GM12878 (cell line): ENCODE measurements at regions not wholly inside any gene's neighbourhood (a gene's known extent, or its start where the extent isn't known, plus 50 kb on each side); places are given as distances from the start of the nearest gene placed in this dataset.
"Not testable (repeated sequence)": the region's sequence is repeated elsewhere in the genome, so short reads cannot be mapped to it uniquely, and the experiment has no call there.

Source experiments
- ATAC-seq: fragments of 200-7000 bp; cut with Tn5 transposase; 3 replicates; pipeline ENCODE4 v1.9.1; 2020; ENCODE audit warnings: mild to moderate bottlenecking, moderate library complexity
- BruUV-seq: library from RNA; stranded (reverse); fragments of 400-500 nt; replicated peaks from 2 replicates; lab custom pipeline; 2021; lab: Mats Ljungman, UMichigan
- CTCF ChIA-PET: fragments of 300-600 bp; sonication (Branson Sonifier 250); formaldehyde crosslinking; extraction: SDS; loops from one replicate; lab custom pipeline; 2021; ENCODE audit warnings: inconsistent platforms; lab: Yijun Ruan, JAX
- POLR2A ChIA-PET: fragments of 350-600 bp; formaldehyde crosslinking; extraction: SDS; loops from one replicate; lab custom pipeline; 2021; ENCODE audit warnings: inconsistent platforms; lab: Charles Lee
- RAD21 ChIA-PET: fragments of 300-600 bp; sonication (Branson Sonifier 250); formaldehyde crosslinking; loops from one replicate; lab custom pipeline; 2023; ENCODE audit warnings: antibody characterized with exemption; ENCODE audit not compliant: unreplicated experiment; lab: Charles Lee
- SMC1A ChIA-PET: fragments of 300-600 bp; sonication (Branson Sonifier 250); formaldehyde crosslinking; loops from one replicate; lab custom pipeline; 2023; ENCODE audit not compliant: unreplicated experiment, uncharacterized antibody; lab: Charles Lee
- DNase-seq: peaks from one replicate; pipeline ENCODE4 v3.0.0-alpha.2; 2011; ENCODE audit warnings: low read depth, low spot score
- FAIRE-seq: peaks from 3 replicates; lab custom pipeline; 2011; peaks lifted over from hg19 to GRCh38; lab: Jason Lieb, UNC
- H2AFZ ChIP-seq: 2 replicates; pipeline ENCODE4 v1.6.0; 2011; ENCODE audit warnings: low read depth, low read length, control low read depth; ENCODE audit not compliant: control insufficient read depth
- H3K27ac ChIP-seq: 2 replicates; pipeline ENCODE4 v1.5.1; 2011; ENCODE audit warnings: control low read depth; ENCODE audit not compliant: control insufficient read depth, insufficient read depth
- H3K27me3 ChIP-seq, 2 experiments: replicated peaks in 1 of 2; 2 replicates each; pipeline versions ENCODE4 v1.6.0 to v1.6.1; 2011; ENCODE audit warnings: low read length in 1 of 2; ENCODE audit not compliant: control insufficient read depth in 2 of 2, insufficient read depth in 2 of 2
- H3K36me3 ChIP-seq, 2 experiments: 2 replicates each; pipeline ENCODE4 v1.5.1; 2011; ENCODE audit warnings: low read length in 1 of 2; ENCODE audit not compliant: control insufficient read depth in 2 of 2, insufficient read depth in 2 of 2
- H3K4me1 ChIP-seq: 2 replicates; pipeline ENCODE4 v1.6.1; 2011; ENCODE audit warnings: mild to moderate bottlenecking, low read length, moderate library complexity, mixed read lengths; ENCODE audit not compliant: control insufficient read depth, insufficient read depth
- H3K4me2 ChIP-seq: 2 replicates; pipeline ENCODE4 v1.6.0; 2011; ENCODE audit warnings: control low read depth; ENCODE audit not compliant: control insufficient read depth, insufficient read depth
- H3K4me3 ChIP-seq: fragments of 200-600 bp; sonication (generic); 2 replicates; pipeline ENCODE4 v1.5.1; 2016
- H3K79me2 ChIP-seq: 2 replicates; pipeline ENCODE4 v1.6.0; 2011; ENCODE audit warnings: low read length; ENCODE audit not compliant: control insufficient read depth, insufficient read depth
- H3K9ac ChIP-seq: 2 replicates; pipeline ENCODE4 v1.8.0; 2011; ENCODE audit warnings: low read length, control low read depth, mixed read lengths; ENCODE audit not compliant: control insufficient read depth, insufficient read depth
- H3K9me3 ChIP-seq: replicated peaks from 3 replicates; pipeline ENCODE4 v1.5.1; 2011; ENCODE audit warnings: mild to moderate bottlenecking, low read length; ENCODE audit not compliant: control insufficient read depth, insufficient read depth
- H4K20me1 ChIP-seq: 2 replicates; pipeline ENCODE4 v1.6.0; 2011; ENCODE audit not compliant: control insufficient read depth, insufficient read depth
- HCFC1 ChIP-seq: fragments of 150-350 bp; IDR thresholded peaks from 2 replicates; pipeline ENCODE4 v1.6.1; 2014; ENCODE audit warnings: low read length
- KAT2A ChIP-seq: conservative IDR thresholded peaks from 2 replicates; pipeline ENCODE4 v1.6.1; 2011; ENCODE audit warnings: low read depth, low read length; ENCODE audit not compliant: control insufficient read depth
- MYB ChIP-seq: fragments of 150-350 bp; IDR thresholded peaks from 2 replicates; pipeline ENCODE4 v1.6.1; 2014; ENCODE audit warnings: mild to moderate bottlenecking, low read depth, low read length, borderline replicate concordance
- RFX5 ChIP-seq: IDR thresholded peaks from 2 replicates; pipeline ENCODE4 v1.6.1; 2011; ENCODE audit warnings: low read depth, low read length, improper control_type of control experiment
- SMARCA5 ChIP-seq: fragments of 450-650 bp; IDR thresholded peaks from 2 replicates; pipeline ENCODE4 v1.6.1; 2017; ENCODE audit warnings: mild to moderate bottlenecking
- SMC3 ChIP-seq: IDR thresholded peaks from 2 replicates; pipeline ENCODE4 v1.6.1; 2011; ENCODE audit warnings: low read length, improper control_type of control experiment, borderline replicate concordance
- ZBED1 ChIP-seq: IDR thresholded peaks from 2 replicates; pipeline ENCODE4 v1.6.1; 2016; ENCODE audit warnings: borderline replicate concordance
- ZBTB11 ChIP-seq: fragments of 450-650 bp; formaldehyde crosslinking; IDR thresholded peaks from 2 replicates; pipeline ENCODE4 v1.5.0; 2022; ENCODE audit warnings: mild to moderate bottlenecking, missing genetic modification characterization
- ZNF217 ChIP-seq: fragments of 450-650 bp; IDR thresholded peaks from 2 replicates; pipeline ENCODE4 v1.6.1; 2017; ENCODE audit warnings: antibody characterized with exemption, mild to moderate bottlenecking
- WGBS: methylation state at CpG from one replicate; pipeline ENCODE4 v1.1.6; 2016; ENCODE audit warnings: low lambda C conversion rate; ENCODE audit not compliant: insufficient replicate concordance, insufficient coverage; ENCODE audit errors: missing lambda C conversion rate; 5-methylcytosine and 5-hydroxymethylcytosine counted together
- in situ Hi-C: fragments of 300-500 bp; cut with MboI; formaldehyde crosslinking; loops from 9 replicates; pipeline ENCODE4 v1.14.3; 2018; ENCODE audit warnings: mixed read lengths
- intact Hi-C: fragments of 100-400 bp; cut with micrococcal nuclease; formaldehyde crosslinking; loops from one replicate; pipeline ENCODE4 v1.14.2; 2022; ENCODE audit not compliant: unreplicated experiment

GRCh38 chr2:209260281-209260680 lies 163.6 kb upstream of the MAP2 start:
- 59% methylated on average over 5 of the region's 5 CpGs for WGBS
- Histone ChIP-seq H3K79me2 (no peaks in the 10 kb centered on the region), H2AFZ (no peak overlapping the region), H3K27ac (no peak overlapping the region), H3K4me1 (no peaks in the 10 kb centered on the region), H4K20me1 (no peaks in the 10 kb centered on the region), H3K4me3 (no peak overlapping the region), H3K4me2 (no peak overlapping the region), H3K27me3 (no peaks in the 10 kb centered on the region), H3K9ac (no peak overlapping the region), H3K9me3 (no peaks in the 10 kb centered on the region), H3K36me3 (no peaks in the 10 kb centered on the region)
- FAIRE-seq, result no peak
- TF ChIP-seq RFX5, result no peak
- no peak for TF ChIP-seq ZBED1
- no peak for TF ChIP-seq ZBTB11 (CRISPR knock-in tag)
- TF ChIP-seq HCFC1, result no peak
- no peak for TF ChIP-seq SMARCA5
- TF ChIP-seq KAT2A, result no peak
- no peak for TF ChIP-seq ZNF217
- no peak for TF ChIP-seq SMC3
- no peak for TF ChIP-seq MYB
- ChIA-PET SMC1A (no interaction called here), POLR2A (no interaction called here), RAD21 (no interaction called here), CTCF (no interaction called here)
- ATAC-seq, result no peak
- in situ Hi-C loops, result no loop called here
- BruUV-seq, result no TSS peak
- no peak for DNase-seq
- intact Hi-C loops, result no loop called here

GRCh38 chr2:209261366-209262053 lies 162.3 kb upstream of the MAP2 start:
- ATAC-seq, H3K4me1 ChIP-seq: not testable (repeated sequence)

More at GRCh38 chr2:209261366-209262053, 162.3 kb upstream of the MAP2 start:
- BruUV-seq, RAD21 ChIA-PET, POLR2A ChIA-PET, H4K20me1 ChIP-seq, SMC1A ChIA-PET, H3K9me3 ChIP-seq, H3K4me2 ChIP-seq, H3K79me2 ChIP-seq, FAIRE-seq, in situ Hi-C loops, H3K27ac ChIP-seq, CTCF ChIA-PET, H3K4me3 ChIP-seq, H3K36me3 ChIP-seq, H3K27me3 ChIP-seq, DNase-seq, H3K9ac ChIP-seq, intact Hi-C loops, H2AFZ ChIP-seq: not testable (repeated sequence)
- WGBS, result 20% methylated on average over 16 of the region's 16 CpGs
